GM12891 (cell line): ENCODE measurements at regions not wholly inside any gene's neighbourhood (a gene's known extent, or its start where the extent isn't known, plus 50 kb on each side); places are given as distances from the start of the nearest gene placed in this dataset.

Experiments
- DNase-seq: peaks from one replicate; pipeline ENCODE4 v3.0.0; 2011; ENCODE audit warnings: low spot score; ENCODE audit not compliant: insufficient read length
- FAIRE-seq: peaks from 2 replicates; lab custom pipeline; 2011; peaks lifted over from hg19 to GRCh38; lab: Jason Lieb, UNC
- PAX5 ChIP-seq: IDR thresholded peaks from 2 replicates; pipeline ENCODE4 v1.6.1; 2011; ENCODE audit warnings: low read length, moderate library complexity, mild to moderate bottlenecking; ENCODE audit not compliant: insufficient read depth, severe bottlenecking
- POLR2A ChIP-seq: IDR thresholded peaks from 2 replicates; pipeline ENCODE4 v1.6.1; 2011; ENCODE audit warnings: low read depth, low read length, control low read depth
- POLR2AphosphoS5 ChIP-seq: IDR thresholded peaks from 2 replicates; pipeline ENCODE4 v1.6.1; 2011; ENCODE audit warnings: low read depth, low read length, control low read depth
- POU2F2 ChIP-seq: IDR thresholded peaks from 2 replicates; pipeline ENCODE4 v1.6.1; 2011; ENCODE audit warnings: low read depth, mild to moderate bottlenecking, control low read depth, low read length, moderate library complexity
- SPI1 ChIP-seq: IDR thresholded peaks from 2 replicates; pipeline ENCODE4 v1.6.1; 2011; ENCODE audit warnings: low read depth, low read length, control low read depth
- TAF1 ChIP-seq: IDR thresholded peaks from 2 replicates; pipeline ENCODE4 v1.6.1; 2011; ENCODE audit warnings: low read depth, low read length, control low read depth

DNA sequence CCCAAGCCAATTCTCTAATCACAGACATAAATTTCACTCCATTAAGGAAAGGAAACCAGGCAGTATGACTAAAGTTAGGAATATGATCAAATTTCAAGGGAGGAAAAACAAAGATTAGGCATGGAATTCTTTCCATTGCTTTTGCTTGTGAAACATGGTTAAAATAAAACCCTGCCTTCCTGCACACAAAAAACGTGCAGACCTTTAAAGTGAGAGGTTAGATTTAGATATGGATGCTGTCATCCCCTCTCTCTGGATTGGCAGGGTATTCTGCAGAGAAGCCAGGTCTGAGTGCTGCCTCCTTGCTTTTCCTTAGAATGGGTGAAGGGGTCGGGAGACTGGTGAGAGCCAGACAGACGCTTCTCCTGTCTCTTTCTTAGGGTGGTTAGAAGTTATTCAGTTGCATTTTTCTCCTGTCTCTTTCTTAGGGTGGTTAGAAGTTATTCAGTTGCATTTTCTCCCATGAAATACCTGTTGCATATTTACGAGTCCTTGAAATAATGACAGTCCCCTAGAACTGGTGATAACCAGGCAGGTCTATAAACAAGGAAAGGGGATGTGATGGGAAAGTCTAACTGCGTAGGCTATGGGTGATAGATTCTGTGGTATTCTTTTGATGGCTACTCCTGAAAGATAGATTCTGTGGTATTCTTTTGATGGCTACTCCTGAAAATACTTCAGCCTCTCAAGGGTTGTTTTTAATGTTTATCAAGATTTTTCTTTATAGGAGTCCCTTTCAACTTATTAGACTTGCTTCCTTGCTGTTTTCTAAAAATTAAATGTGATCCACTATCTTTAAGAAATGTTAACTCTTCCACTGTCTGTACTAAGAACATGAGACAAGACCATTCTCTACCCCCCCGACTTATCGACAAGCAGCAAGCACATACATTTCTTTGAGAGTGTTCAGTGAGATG lies 163.6 kb downstream of the SPRY1 start:
- TF ChIP-seq TAF1: no peak
- FAIRE-seq: no peak
- no peak for DNase-seq

DNA sequence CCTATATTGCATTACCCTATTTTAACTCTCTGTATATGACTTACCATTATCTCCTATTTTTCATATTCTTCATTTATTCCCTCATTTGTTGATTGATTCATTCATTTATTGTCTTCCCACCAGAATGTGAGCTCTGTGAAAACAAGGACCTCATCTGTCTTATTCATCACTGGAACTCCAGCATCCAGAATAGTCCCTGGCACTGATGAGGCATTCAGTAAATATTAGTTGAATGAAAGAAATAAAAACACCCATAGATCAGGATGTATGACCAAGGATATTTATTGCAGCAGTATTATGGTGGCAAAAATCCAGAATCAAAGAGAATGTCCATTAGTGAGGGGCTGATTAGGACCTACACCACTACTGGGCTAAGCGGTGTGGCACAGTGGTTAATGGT lies 164.9 kb downstream of the SPRY1 start:
- DNase-seq: no peak
- FAIRE-seq: no peak
- no peak for TF ChIP-seq POLR2A

- DNase-seq: no peak
- no peak for TF ChIP-seq SPI1
- TF ChIP-seq PAX5: no peak
- TF ChIP-seq POLR2AphosphoS5: no peak
- TF ChIP-seq POLR2A: no peak
- TF ChIP-seq TAF1: no peak
- TF ChIP-seq POU2F2: no peak
- FAIRE-seq: no peak
Measured at GRCh38 chr4:123562994-123563750, 166.6 kb downstream of the SPRY1 start.

- peak; percentile 51 for DNase-seq
- FAIRE-seq: no peak
Measured at GRCh38 chr4:123564758-123565346, 168.3 kb downstream of the SPRY1 start.

GRCh38 chr4:123568936-123569335 lies 172.3 kb downstream of the SPRY1 start:
- DNase-seq (no peak), FAIRE-seq (no peak)
- TF ChIP-seq TAF1: no peak
- TF ChIP-seq POU2F2: no peak
- TF ChIP-seq PAX5: no peak
- no peak for TF ChIP-seq POLR2AphosphoS5
- TF ChIP-seq POLR2A: no peak

More at GRCh38 chr4:123564758-123565346, 168.3 kb downstream of the SPRY1 start:
- no peak for TF ChIP-seq PAX5
- TF ChIP-seq POU2F2: no peak
- TF ChIP-seq POLR2A: no peak
- TF ChIP-seq SPI1: no peak

DNA sequence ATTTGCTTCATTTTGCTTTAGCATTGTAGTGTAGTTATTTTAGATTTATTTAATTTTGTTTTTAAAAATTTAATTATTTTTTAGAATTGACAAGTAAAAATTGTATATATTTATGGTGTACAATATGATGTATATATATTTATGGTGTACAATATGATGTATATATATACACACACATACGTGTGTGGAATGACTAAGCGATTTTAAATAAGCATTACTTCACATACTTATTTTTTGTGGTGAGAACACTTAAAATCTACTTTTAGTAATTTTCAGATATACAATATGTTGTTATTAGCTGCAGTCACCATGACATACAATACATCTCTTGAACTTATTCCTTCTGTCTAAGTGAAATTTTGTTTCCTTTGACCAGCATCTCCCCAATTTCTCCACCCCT lies 172.9 kb downstream of the SPRY1 start:
- no peak for TF ChIP-seq SPI1
- FAIRE-seq (no peak), DNase-seq (no peak)

- DNase-seq: no peak
- no peak for TF ChIP-seq POU2F2
- no peak for TF ChIP-seq TAF1
- no peak for FAIRE-seq
Measured at GRCh38 chr4:123573866-123574508, 177.4 kb downstream of the SPRY1 start.

DNA sequence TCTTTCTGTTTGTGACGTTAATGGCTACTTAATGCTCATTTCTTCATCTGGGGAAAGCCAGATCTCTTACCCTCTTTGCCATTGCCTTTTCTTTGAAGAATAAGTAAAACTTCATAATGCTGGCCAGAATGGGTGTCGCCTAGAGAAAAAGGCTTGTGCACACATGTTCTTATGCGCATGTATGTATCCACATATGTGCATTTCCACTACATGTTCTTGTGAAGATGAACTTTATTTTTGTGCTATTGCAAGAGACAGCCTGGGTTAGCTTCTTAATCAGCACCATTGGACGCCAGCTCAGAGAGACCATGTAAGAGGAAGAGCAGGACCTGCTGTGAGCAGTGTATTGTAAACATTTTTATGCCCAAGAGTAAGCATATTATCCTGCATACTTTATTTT lies 178.7 kb downstream of the SPRY1 start:
- FAIRE-seq (no peak), DNase-seq (no peak)
- TF ChIP-seq POLR2AphosphoS5 (no peak), PAX5 (no peak), POLR2A (no peak), POU2F2 (no peak), SPI1 (no peak), TAF1 (no peak)

DNA sequence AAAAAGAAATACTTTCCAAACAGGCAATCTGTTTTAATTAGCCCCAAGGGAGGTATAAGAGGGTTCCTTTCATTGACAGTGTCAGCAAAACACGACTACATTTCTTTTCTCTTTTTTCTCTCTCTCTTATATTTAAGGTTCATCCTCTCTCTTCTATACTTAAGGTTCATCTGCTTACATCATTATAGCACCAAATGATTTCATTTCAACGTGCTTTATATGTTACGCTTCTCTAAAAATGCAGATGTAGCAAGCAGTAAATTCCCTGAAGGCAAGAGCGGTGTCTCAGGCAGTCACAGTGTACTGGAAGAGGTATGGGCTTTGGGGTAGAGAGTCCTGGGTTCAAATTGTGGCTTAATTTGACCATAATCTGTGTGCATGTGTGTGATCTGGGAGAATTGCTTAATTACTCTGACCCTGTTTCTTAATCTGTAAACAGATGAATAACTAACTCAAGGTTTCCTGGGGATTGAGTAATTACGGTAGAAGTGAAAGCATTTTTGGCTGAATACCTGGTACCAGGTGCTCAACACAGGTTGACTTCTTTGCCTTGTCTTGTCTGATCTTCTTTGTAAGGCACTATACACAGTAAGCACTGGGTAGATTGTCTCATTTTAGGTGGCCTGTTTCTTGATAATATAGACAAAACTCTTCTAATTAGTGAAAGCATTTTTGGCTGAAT lies 180.8 kb downstream of the SPRY1 start:
- FAIRE-seq (no peak), DNase-seq (no peak)
- TF ChIP-seq PAX5 (no peak), POLR2A (no peak), POU2F2 (no peak), POLR2AphosphoS5 (no peak), TAF1 (no peak), SPI1 (no peak)

- TF ChIP-seq SPI1: no peak
- TF ChIP-seq POU2F2: no peak
- TF ChIP-seq TAF1: no peak
- TF ChIP-seq PAX5: no peak
- TF ChIP-seq POLR2AphosphoS5: no peak
- TF ChIP-seq POLR2A: no peak
- DNase-seq: no peak
- FAIRE-seq: no peak
Measured at GRCh38 chr4:123578276-123579029, 181.9 kb downstream of the SPRY1 start.
